ENCODE measurements at regions not wholly inside any gene's neighbourhood (a gene's known extent, or its start where the extent isn't known, plus 50 kb on each side); places are given as distances from the start of the nearest gene placed in this dataset.

DNA sequence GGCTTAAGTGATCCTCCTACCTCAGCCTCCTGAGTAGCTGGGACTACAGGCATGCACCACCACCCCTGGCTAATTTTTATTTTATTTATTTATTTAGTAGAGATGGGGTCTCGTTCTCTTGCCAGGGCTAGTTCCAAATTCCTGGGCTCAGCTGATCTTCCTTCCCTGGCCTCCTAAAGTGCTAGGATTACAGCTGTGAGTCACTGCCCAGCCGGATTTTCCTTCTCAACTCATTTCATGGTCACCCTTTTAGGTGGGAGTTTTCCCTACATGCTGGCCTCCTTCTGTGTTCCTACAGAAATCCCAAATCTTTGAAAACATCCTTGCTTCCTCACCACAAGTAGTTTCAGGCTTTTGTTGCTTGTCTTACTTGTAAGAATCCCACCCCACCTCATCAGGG, 102.1 kb upstream of the SIAH1 start:
- no peaks in the 10 kb centered on the region for H3K36me3 Mint-ChIP-seq (ENCODE audit: low read depth)
- intact Hi-C loops (cut with micrococcal nuclease): no loop called here
- H3K9me3 Mint-ChIP-seq: peaks cover 2% of the 10 kb centered on the region
- H3K27ac Mint-ChIP-seq: no peak overlapping the region
- H3K4me1 Mint-ChIP-seq (ENCODE audit: low read depth): no peaks in the 10 kb centered on the region
- no peak for DNase-seq (ENCODE audit: low spot score)
- H3K4me3 Mint-ChIP-seq: no peak overlapping the region
- H3K27me3 Mint-ChIP-seq (ENCODE audit: insufficient read depth): peaks cover 18% of the 10 kb centered on the region

GRCh38 chr16:48481772-48482171, 96.6 kb upstream of the SIAH1 start:
- intact Hi-C loops (cut with micrococcal nuclease): no loop called here
- H3K9me3 Mint-ChIP-seq: peaks cover 6% of the 10 kb centered on the region
- peaks cover 14% of the 10 kb centered on the region for H3K27me3 Mint-ChIP-seq (ENCODE audit: insufficient read depth)
- H3K4me1 Mint-ChIP-seq (ENCODE audit: low read depth): no peaks in the 10 kb centered on the region
- no peak overlapping the region for H3K27ac Mint-ChIP-seq
- no peak overlapping the region for H3K4me3 Mint-ChIP-seq
- DNase-seq (ENCODE audit: low spot score): no peak
- no peaks in the 10 kb centered on the region for H3K36me3 Mint-ChIP-seq (ENCODE audit: low read depth)

DNA sequence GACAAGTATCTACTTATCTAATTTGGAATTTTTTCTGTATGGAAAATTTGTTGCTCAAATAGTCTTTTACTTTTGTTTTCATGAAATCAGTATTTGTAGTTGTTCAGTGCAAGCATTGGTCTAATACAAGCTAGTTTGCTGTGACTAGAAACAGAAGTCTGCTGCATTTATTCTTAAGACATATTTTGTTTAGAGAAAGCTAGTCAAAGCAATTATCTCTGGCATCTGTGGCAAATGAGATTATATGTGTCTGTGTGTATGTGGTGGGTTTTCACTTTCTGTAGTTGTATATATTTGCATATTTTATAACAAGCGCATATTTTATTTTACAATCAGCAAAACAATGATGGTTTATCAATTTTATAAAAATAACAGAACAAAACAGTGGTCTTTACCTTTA, 96.0 kb upstream of the SIAH1 start:
- H3K4me3 Mint-ChIP-seq: no peak overlapping the region
- intact Hi-C loops (cut with micrococcal nuclease): no loop called here
- no peak overlapping the region for H3K27ac Mint-ChIP-seq

DNA sequence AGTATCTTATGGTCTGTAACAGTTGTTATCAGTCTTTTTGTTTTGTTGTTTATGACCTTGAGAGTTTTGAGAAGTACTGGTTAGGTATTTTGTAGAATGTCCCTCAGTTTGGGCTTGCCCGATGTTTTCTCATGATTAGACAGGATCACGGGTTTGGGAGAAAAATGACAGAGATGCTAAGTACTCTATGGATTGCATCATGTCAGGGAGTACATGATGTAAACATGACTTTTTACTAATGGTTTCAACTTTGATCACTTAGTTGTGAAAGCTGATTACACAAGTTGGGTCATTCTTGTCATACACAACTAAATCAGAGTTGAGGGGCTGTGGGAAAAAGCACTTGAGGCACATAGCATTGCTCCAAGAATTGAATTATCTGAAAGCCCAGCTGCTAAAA, 94.7 kb upstream of the SIAH1 start:
- H3K27me3 Mint-ChIP-seq (ENCODE audit: insufficient read depth): peaks cover 13% of the 10 kb centered on the region
- H3K36me3 Mint-ChIP-seq (ENCODE audit: low read depth): no peaks in the 10 kb centered on the region
- H3K4me3 Mint-ChIP-seq: no peak overlapping the region
- no peak for DNase-seq (ENCODE audit: low spot score)
- H3K4me1 Mint-ChIP-seq (ENCODE audit: low read depth): no peaks in the 10 kb centered on the region
- no peak overlapping the region for H3K27ac Mint-ChIP-seq
- H3K9me3 Mint-ChIP-seq: peaks cover 6% of the 10 kb centered on the region
- intact Hi-C loops (cut with micrococcal nuclease): no loop called here

More for the DNA sequence above, 96.0 kb upstream of the SIAH1 start:
- H3K9me3 Mint-ChIP-seq: peaks cover 6% of the 10 kb centered on the region
- peaks cover 13% of the 10 kb centered on the region for H3K27me3 Mint-ChIP-seq (ENCODE audit: insufficient read depth)
- H3K4me1 Mint-ChIP-seq (ENCODE audit: low read depth): no peaks in the 10 kb centered on the region
- no peaks in the 10 kb centered on the region for H3K36me3 Mint-ChIP-seq (ENCODE audit: low read depth)
- no peak for DNase-seq (ENCODE audit: low spot score)

GRCh38 chr16:48479329-48479728, 94.1 kb upstream of the SIAH1 start:
- Mint-ChIP-seq H3K36me3 (ENCODE audit: low read depth) (no peaks in the 10 kb centered on the region), H3K27me3 (ENCODE audit: insufficient read depth) (peaks cover 14% of the 10 kb centered on the region), H3K4me1 (ENCODE audit: low read depth) (no peaks in the 10 kb centered on the region), H3K4me3 (no peak overlapping the region), H3K27ac (no peak overlapping the region), H3K9me3 (peaks cover 6% of the 10 kb centered on the region)
- no peak for DNase-seq (ENCODE audit: low spot score)
- intact Hi-C loops (cut with micrococcal nuclease): no loop called here

- H3K36me3 Mint-ChIP-seq (ENCODE audit: low read depth): no peaks in the 10 kb centered on the region
- peaks cover 12% of the 10 kb centered on the region for H3K27me3 Mint-ChIP-seq (ENCODE audit: insufficient read depth)
- no peaks in the 10 kb centered on the region for H3K4me1 Mint-ChIP-seq (ENCODE audit: low read depth)
- H3K27ac Mint-ChIP-seq: no peak overlapping the region
- no peak for DNase-seq (ENCODE audit: low spot score)
- no peak overlapping the region for H3K4me3 Mint-ChIP-seq
- peaks cover 7% of the 10 kb centered on the region for H3K9me3 Mint-ChIP-seq
- intact Hi-C loops (cut with micrococcal nuclease): no loop called here
These were observed 93.2 kb upstream of the SIAH1 start for GRCh38 chr16:48478393-48478792.

DNA sequence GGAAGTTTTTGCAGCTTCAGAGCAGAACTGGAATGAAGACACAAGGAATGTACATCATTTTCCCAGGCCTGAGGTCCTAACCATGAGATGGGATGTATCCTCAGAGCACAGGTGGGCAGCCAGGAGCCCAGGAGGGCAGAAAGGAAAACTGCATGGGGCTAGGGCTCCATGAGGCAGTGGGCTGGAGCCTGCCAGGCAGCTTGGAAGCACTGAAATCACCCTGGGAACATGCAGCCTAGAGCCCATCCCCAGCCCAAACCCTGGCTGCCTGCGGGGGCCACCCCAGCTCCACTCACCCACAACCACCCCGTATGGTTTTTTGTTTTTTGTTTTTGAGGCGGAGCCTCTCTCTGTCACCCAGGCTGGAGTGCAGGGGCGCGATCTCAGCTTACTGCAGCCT, 86.2 kb upstream of the SIAH1 start:
- no peaks in the 10 kb centered on the region for H3K36me3 Mint-ChIP-seq (ENCODE audit: low read depth)
- H3K27me3 Mint-ChIP-seq (ENCODE audit: insufficient read depth): peaks cover 8% of the 10 kb centered on the region
- peaks cover 4% of the 10 kb centered on the region for H3K9me3 Mint-ChIP-seq
- intact Hi-C loops (cut with micrococcal nuclease): no loop called here
- no peak for DNase-seq (ENCODE audit: low spot score)
- no peak overlapping the region for H3K4me3 Mint-ChIP-seq
- no peaks in the 10 kb centered on the region for H3K4me1 Mint-ChIP-seq (ENCODE audit: low read depth)
- no peak overlapping the region for H3K27ac Mint-ChIP-seq

DNA sequence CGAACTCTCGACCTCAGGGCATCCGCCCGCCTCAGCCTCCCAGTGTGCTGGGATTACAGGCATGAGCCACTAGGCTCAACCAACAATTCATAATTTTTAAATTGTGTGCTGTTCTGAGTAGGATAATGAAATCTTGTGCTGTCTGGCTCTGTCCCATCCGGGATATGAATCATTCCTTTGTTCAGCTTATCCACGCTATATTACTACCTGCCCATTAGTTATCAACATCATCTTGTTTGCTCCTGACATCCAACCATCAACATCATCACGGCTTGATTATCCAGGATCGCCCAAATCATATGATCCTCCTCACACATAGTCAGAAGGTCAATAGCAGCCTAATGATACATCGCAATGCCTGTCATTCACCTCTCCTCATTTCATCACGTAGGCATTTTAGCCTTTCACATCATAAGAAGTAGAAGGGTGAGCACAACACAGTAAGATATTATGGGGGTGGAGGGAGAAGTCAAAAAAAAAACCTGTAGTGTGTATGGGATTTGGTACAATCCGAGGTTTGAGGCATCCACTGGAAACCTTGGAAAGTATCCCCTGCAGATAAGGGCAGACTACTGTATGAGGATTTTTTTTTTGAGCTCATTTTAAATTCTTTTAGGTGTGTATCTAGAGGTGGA, 77.0 kb upstream of the SIAH1 start:
- Mint-ChIP-seq H3K9me3 (peaks cover 14% of the 10 kb centered on the region), H3K4me1 (ENCODE audit: low read depth) (peaks cover 18% of the 10 kb centered on the region), H3K27ac (no peak overlapping the region), H3K36me3 (ENCODE audit: low read depth) (peaks cover 1% of the 10 kb centered on the region), H3K4me3 (no peak overlapping the region), H3K27me3 (ENCODE audit: insufficient read depth) (peaks cover 24% of the 10 kb centered on the region)
- no peak for DNase-seq (ENCODE audit: low spot score)
- intact Hi-C loops (cut with micrococcal nuclease): no loop called here

- H3K4me1 Mint-ChIP-seq (ENCODE audit: low read depth): peaks cover 18% of the 10 kb centered on the region
- peaks cover 6% of the 10 kb centered on the region for H3K9me3 Mint-ChIP-seq
- H3K4me3 Mint-ChIP-seq: no peak overlapping the region
- H3K27ac Mint-ChIP-seq: peak overlapping the region; percentile 0
- DNase-seq (ENCODE audit: low spot score): no peak
- intact Hi-C loops (cut with micrococcal nuclease): loop anchor here (2.0 kb wide), 1 partner anchor 164 kb away; no protein-coding TSS in a partner anchor
- peaks cover 28% of the 10 kb centered on the region for H3K27me3 Mint-ChIP-seq (ENCODE audit: insufficient read depth)
- H3K36me3 Mint-ChIP-seq (ENCODE audit: low read depth): no peaks in the 10 kb centered on the region
These were observed 74.0 kb upstream of the SIAH1 start for GRCh38 chr16:48459167-48459566.

- H3K9me3 Mint-ChIP-seq: no peaks in the 10 kb centered on the region
- H3K36me3 Mint-ChIP-seq (ENCODE audit: low read depth): no peaks in the 10 kb centered on the region
- no peak for DNase-seq (ENCODE audit: low spot score)
- H3K27ac Mint-ChIP-seq: no peak overlapping the region
- H3K27me3 Mint-ChIP-seq (ENCODE audit: insufficient read depth): peaks cover 13% of the 10 kb centered on the region
- no peak overlapping the region for H3K4me3 Mint-ChIP-seq
- H3K4me1 Mint-ChIP-seq (ENCODE audit: low read depth): peaks cover 9% of the 10 kb centered on the region
- intact Hi-C loops (cut with micrococcal nuclease): no loop called here
These were observed 68.8 kb upstream of the SIAH1 start for GRCh38 chr16:48454051-48454450.

- peaks cover 5% of the 10 kb centered on the region for H3K4me1 Mint-ChIP-seq (ENCODE audit: low read depth)
- intact Hi-C loops (cut with micrococcal nuclease): no loop called here
- peaks cover 14% of the 10 kb centered on the region for H3K27me3 Mint-ChIP-seq (ENCODE audit: insufficient read depth)
- H3K27ac Mint-ChIP-seq: no peak overlapping the region
- H3K9me3 Mint-ChIP-seq: no peaks in the 10 kb centered on the region
- no peak overlapping the region for H3K4me3 Mint-ChIP-seq
- no peaks in the 10 kb centered on the region for H3K36me3 Mint-ChIP-seq (ENCODE audit: low read depth)
- no peak for DNase-seq (ENCODE audit: low spot score)
These were observed 68.0 kb upstream of the SIAH1 start for GRCh38 chr16:48452991-48453760.

DNA sequence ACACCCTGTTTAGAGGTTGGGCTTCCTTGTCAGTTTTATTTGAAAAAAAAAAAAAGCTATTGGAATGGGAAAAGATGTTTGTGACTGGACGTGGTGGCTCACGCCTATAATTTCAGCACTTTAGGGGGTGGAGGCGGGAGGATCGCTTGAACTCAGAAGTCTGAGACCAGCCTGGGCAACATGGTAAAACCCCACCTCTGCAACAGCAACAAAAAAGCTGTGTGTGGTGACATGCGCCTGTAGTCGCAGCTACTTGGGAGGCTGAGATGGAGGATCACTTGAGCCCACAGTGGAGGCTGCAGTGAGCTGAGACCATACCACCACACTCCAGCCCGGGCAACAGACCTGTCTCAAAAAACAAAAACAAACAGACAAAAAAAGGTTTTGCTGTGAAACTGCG, 66.1 kb upstream of the SIAH1 start:
- no peaks in the 10 kb centered on the region for H3K36me3 Mint-ChIP-seq (ENCODE audit: low read depth)
- H3K4me1 Mint-ChIP-seq (ENCODE audit: low read depth): no peaks in the 10 kb centered on the region
- H3K9me3 Mint-ChIP-seq: no peaks in the 10 kb centered on the region
- intact Hi-C loops (cut with micrococcal nuclease): no loop called here
- H3K27me3 Mint-ChIP-seq (ENCODE audit: insufficient read depth): peaks cover 11% of the 10 kb centered on the region
- no peak for DNase-seq (ENCODE audit: low spot score)
- H3K4me3 Mint-ChIP-seq: no peak overlapping the region
- no peak overlapping the region for H3K27ac Mint-ChIP-seq

DNA sequence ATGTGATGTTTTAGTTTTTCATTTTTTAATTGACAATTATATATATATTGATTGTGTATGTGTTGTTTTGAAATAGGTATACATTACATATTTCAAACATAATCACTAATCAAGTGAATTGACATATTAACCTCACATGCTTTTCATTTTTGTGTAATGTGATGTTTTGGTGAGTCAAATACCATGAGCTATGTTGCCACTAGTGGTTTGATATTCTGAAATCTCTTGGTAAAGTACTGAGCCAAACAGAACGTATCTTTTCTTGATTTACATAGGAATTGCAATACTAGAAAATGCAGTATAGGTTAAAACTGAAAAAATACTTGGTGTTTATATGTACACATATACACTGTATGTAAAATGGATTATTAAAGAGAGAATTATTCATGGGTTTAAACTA, 65.2 kb upstream of the SIAH1 start:
- Mint-ChIP-seq H3K4me1 (ENCODE audit: low read depth) (no peaks in the 10 kb centered on the region), H3K27ac (no peak overlapping the region), H3K36me3 (ENCODE audit: low read depth) (no peaks in the 10 kb centered on the region), H3K4me3 (no peak overlapping the region), H3K27me3 (ENCODE audit: insufficient read depth) (peaks cover 9% of the 10 kb centered on the region), H3K9me3 (no peaks in the 10 kb centered on the region)
- no peak for DNase-seq (ENCODE audit: low spot score)
- intact Hi-C loops (cut with micrococcal nuclease): no loop called here

Measured in activated T-helper 1 cell treated with anti-CD3 and anti-CD28 coated beads, Interleukin-12 subunit alpha, Interleukin-12 subunit beta, Interleukin-2, Interleukin-4 antibody, amounts not matched to agents 30 ng/mL and 10 ng/mL and 1 ng/mL, durations not matched to agents 14 hours and 24 hours and 36 hours (primary cell).